C4-2B (cell line): ENCODE measurements at regions not wholly inside any gene's neighbourhood (a gene's known extent, or its start where the extent isn't known, plus 50 kb on each side); places are given as distances from the start of the nearest gene placed in this dataset.

ENCODE experiments used
- CTCF ChIP-seq: fragments of 450-650 bp; conservative IDR thresholded peaks from 2 replicates; pipeline ENCODE4 v1.5.1; 2017; ENCODE audit warnings: mild to moderate bottlenecking
- ZFX ChIP-seq: fragments of 450-650 bp; IDR thresholded peaks from 2 replicates; pipeline ENCODE4 v1.6.1; 2017

DNA sequence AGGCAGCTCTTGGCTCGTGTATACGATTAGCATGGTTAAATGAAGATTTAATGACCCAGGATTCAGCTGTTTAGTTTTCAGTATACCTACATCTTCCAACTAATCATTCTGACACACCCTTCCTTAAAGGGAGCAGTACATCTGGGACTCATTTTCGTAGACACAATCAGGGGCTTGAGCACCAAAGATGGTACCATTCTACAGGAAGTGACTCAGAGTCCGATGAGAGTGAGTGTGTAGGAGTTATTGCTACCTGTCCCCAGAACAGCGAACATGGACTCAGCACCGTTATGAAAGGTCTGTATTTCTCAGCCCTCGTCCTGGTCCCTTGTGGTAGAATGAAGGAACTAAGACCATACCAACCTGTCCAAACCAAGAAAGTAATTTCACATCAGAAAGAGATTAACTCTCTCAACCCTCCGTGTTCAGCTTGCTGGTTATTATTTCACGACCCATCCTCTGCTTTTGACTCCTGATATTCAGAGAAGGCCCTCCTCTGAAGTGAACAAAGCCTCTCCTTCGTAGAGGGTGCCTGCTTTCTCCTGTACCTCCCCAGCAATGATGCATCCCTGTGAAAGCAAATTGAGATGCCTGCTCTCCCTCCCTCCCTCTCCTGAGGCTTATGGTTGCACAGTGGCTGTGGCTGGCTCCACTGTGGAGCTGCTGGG is 214.8 kb downstream of the MTX2 start:
- TF ChIP-seq CTCF (no peak), ZFX (no peak)
